Stimulated activated effector memory CD8-positive, alpha-beta T cell treated with anti-CD3 and anti-CD28 coated beads, Interleukin-12 subunit alpha, Interleukin-12 subunit beta, amount 100 ng/mL, for 72 hours (primary cell): ENCODE measurements at regions not wholly inside any gene's neighbourhood (a gene's known extent, or its start where the extent isn't known, plus 50 kb on each side); places are given as distances from the start of the nearest gene placed in this dataset.
A peak's percentile ranks its signal among the peaks of the same experiment; 100 is the strongest.

Experiments used
- ATAC-seq: fragments of 150-1000 bp; cut with Tn5 transposase; 2 replicates; pipeline ENCODE4 v1.10.0; 2021
- DNase-seq, 2 donors: peaks; one replicate each; pipeline ENCODE4 v3.0.0; 2021 to 2022; ENCODE audit warnings: low spot score in 2 of 2
- H3K27ac Mint-ChIP-seq: one replicate; pipeline ENCODE4 v1.8.0; 2022; ENCODE audit warnings: mild to moderate bottlenecking, mixed read lengths
- H3K36me3 Mint-ChIP-seq: one replicate; pipeline ENCODE4 v1.8.0; 2022; ENCODE audit warnings: mild to moderate bottlenecking, mixed read lengths
- H3K4me1 Mint-ChIP-seq: one replicate; pipeline ENCODE4 v1.8.0; 2022; ENCODE audit warnings: mixed read lengths
- H3K4me3 Mint-ChIP-seq: one replicate; pipeline ENCODE4 v1.8.0; 2022; ENCODE audit warnings: mild to moderate bottlenecking, mixed read lengths
- H3K9me3 Mint-ChIP-seq: one replicate; pipeline ENCODE4 v1.8.0; 2022; ENCODE audit warnings: mixed read lengths

- no peak overlapping the region for H3K27ac Mint-ChIP-seq
- no peaks in the 10 kb centered on the region for H3K9me3 Mint-ChIP-seq
- peak; percentile 16 for ATAC-seq
- peaks cover 12% of the 10 kb centered on the region for H3K4me1 Mint-ChIP-seq
- no peaks in the 10 kb centered on the region for H3K36me3 Mint-ChIP-seq
- H3K4me3 Mint-ChIP-seq, result no peak overlapping the region
- no peak for DNase-seq
These were observed 64.2 kb downstream of the LLPH start for GRCh38 chr12:66066137-66066928.

DNA sequence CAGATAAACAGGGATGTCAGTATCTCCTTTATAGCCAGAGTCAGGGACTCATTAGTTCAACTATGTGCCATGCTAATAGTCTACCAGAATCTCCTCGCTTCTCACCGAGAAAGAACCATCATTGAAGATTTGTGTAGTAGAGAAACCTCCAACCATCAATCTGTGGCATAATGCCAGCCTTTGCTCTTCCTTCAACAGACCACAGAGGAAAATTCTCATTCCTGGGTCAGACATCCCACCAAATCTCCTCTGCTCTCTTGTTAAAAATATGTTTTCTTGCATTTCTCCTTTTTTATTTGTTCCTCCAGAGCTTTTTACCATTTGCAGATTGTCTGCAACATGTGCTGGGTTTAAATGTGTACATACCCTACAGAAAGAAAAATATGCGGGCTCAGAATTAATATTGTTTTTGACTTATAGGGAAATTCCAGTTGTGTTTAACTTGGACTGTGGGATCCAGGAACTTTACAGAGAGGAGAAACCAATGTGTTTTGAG is 64.9 kb downstream of the LLPH start:
- Mint-ChIP-seq H3K9me3 (no peaks in the 10 kb centered on the region), H3K4me1 (peaks cover 12% of the 10 kb centered on the region), H3K36me3 (no peaks in the 10 kb centered on the region), H3K27ac (no peak overlapping the region), H3K4me3 (no peak overlapping the region)
- no peak for DNase-seq
- ATAC-seq, result no peak

DNA sequence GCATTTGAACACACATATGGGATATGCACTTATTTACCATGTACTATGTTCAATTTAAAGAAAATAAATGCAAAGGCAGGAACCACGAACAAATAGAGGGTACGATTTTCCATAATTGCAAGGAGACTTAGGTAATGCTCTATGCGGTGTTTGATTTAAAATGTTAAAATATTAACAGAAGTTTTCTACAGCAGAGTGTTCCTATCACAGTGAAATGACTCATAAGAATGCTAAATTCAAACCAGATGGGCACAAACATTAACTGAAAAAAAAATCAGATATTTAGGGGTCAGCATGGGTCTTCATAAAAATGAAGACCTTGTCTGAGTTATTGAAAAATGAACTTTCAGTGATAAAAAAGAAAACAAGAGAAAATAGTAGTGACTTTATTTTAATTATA is 65.4 kb downstream of the LLPH start:
- Mint-ChIP-seq H3K4me3 (no peak overlapping the region), H3K27ac (no peak overlapping the region), H3K4me1 (peaks cover 12% of the 10 kb centered on the region), H3K9me3 (no peaks in the 10 kb centered on the region), H3K36me3 (no peaks in the 10 kb centered on the region)
- no peak for DNase-seq
- ATAC-seq, result no peak

DNA sequence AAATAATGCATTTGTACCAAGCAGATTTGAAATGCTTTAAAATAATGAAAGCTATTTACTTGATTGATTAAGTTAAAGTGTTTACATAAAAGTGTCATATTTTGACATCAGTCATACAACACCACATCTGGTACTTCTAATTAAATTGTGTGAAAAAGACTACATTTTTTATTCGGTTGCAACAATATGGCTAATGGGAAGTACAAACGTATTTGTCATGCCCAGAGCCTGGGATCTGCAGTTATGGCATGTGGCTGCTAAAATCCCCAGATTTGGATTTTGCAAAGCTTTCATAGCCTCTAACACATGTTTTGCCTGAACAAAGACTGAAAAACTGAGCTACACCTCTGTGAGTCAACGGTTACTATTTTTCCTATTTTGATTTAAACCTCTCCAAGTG is 66.6 kb downstream of the LLPH start:
- no peak for DNase-seq
- Mint-ChIP-seq H3K9me3 (no peaks in the 10 kb centered on the region), H3K36me3 (no peaks in the 10 kb centered on the region), H3K4me3 (no peak overlapping the region), H3K4me1 (peaks cover 12% of the 10 kb centered on the region), H3K27ac (no peak overlapping the region)
- ATAC-seq, result no peak

DNA sequence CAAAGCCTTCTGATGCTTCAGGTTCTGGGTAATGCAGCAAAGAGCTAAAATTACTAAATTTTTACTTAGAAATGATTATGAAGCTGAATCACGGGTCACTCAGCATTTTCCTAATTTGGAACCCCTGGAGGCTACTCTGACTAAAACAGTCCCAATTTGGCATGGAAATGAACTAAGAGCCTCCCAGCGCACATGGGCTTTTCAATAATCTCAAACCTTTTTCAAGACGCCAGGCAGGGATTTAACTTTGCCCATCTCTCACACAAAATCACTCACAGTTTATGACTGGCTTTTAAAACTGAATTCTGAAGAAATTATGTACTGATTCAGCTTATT is 68.3 kb downstream of the LLPH start:
- ATAC-seq (no peak), DNase-seq (no peak)
- Mint-ChIP-seq H3K4me1 (peaks cover 12% of the 10 kb centered on the region), H3K9me3 (no peaks in the 10 kb centered on the region), H3K27ac (no peak overlapping the region), H3K4me3 (no peak overlapping the region), H3K36me3 (no peaks in the 10 kb centered on the region)

- Mint-ChIP-seq H3K4me3 (no peak overlapping the region), H3K36me3 (no peaks in the 10 kb centered on the region), H3K27ac (no peak overlapping the region), H3K9me3 (no peaks in the 10 kb centered on the region), H3K4me1 (peaks cover 8% of the 10 kb centered on the region)
- no peak for ATAC-seq
- DNase-seq, result no peak
These were observed 68.8 kb downstream of the LLPH start for GRCh38 chr12:66061557-66062289.

GRCh38 chr12:66061076-66061475 is 69.5 kb downstream of the LLPH start:
- no peak for DNase-seq
- no peak overlapping the region for H3K4me3 Mint-ChIP-seq
- H3K27ac Mint-ChIP-seq, result no peak overlapping the region
- H3K9me3 Mint-ChIP-seq, result no peaks in the 10 kb centered on the region
- H3K4me1 Mint-ChIP-seq, result peaks cover 2% of the 10 kb centered on the region
- ATAC-seq, result no peak
- no peaks in the 10 kb centered on the region for H3K36me3 Mint-ChIP-seq

GRCh38 chr12:66060163-66060907 is 70.2 kb downstream of the LLPH start:
- no peak for ATAC-seq
- no peaks in the 10 kb centered on the region for H3K9me3 Mint-ChIP-seq
- H3K4me1 Mint-ChIP-seq, result no peaks in the 10 kb centered on the region
- no peak overlapping the region for H3K4me3 Mint-ChIP-seq
- H3K36me3 Mint-ChIP-seq, result no peaks in the 10 kb centered on the region
- DNase-seq, result no peak
- no peak overlapping the region for H3K27ac Mint-ChIP-seq

- Mint-ChIP-seq H3K4me3 (no peak overlapping the region), H3K36me3 (no peaks in the 10 kb centered on the region), H3K27ac (no peak overlapping the region), H3K4me1 (no peaks in the 10 kb centered on the region), H3K9me3 (no peaks in the 10 kb centered on the region)
- ATAC-seq (no peak), DNase-seq (no peak)
These were observed 70.9 kb downstream of the LLPH start for GRCh38 chr12:66059666-66060065.

- no peak for DNase-seq
- Mint-ChIP-seq H3K36me3 (no peaks in the 10 kb centered on the region), H3K4me1 (no peaks in the 10 kb centered on the region), H3K4me3 (no peak overlapping the region), H3K9me3 (no peaks in the 10 kb centered on the region), H3K27ac (no peak overlapping the region)
- no peak for ATAC-seq
These were observed 72.0 kb downstream of the LLPH start for GRCh38 chr12:66058554-66058953.

GRCh38 chr12:66055837-66056319 is 74.7 kb downstream of the LLPH start:
- ATAC-seq (no peak), DNase-seq (no peak)
- Mint-ChIP-seq H3K36me3 (no peaks in the 10 kb centered on the region), H3K9me3 (no peaks in the 10 kb centered on the region), H3K4me3 (no peak overlapping the region), H3K27ac (no peak overlapping the region), H3K4me1 (no peaks in the 10 kb centered on the region)

DNA sequence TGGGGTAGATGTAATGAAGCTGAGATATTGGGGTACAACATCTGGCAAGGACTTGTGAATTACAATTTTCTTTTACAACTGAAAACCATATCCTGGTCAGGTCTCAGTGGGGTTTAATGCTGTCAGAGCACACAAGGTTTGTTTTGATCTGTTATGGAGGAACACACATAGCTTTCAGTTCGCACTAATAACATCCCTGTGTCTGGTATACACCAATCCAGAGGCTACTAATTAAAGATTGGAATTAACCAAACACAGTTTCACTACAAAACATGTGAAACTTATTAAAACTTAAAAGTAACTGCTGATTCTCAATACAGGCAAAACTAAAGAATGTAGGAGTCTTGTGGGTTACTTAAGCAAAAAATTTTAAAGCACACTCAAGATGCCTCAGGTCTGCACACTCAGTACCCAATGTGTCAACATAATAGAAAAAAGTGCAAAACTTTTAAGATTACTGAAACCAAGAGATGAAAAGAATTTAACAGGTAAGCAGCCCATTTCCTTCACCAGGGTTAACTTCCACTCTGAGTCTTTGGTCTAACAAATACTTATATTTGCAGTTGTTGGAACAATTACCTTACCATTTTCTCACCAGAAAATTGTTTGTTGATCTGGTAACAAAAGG is 77.4 kb downstream of the LLPH start:
- H3K27ac Mint-ChIP-seq, result no peak overlapping the region
- no peak overlapping the region for H3K4me3 Mint-ChIP-seq
- no peaks in the 10 kb centered on the region for H3K4me1 Mint-ChIP-seq
- H3K36me3 Mint-ChIP-seq, result no peaks in the 10 kb centered on the region
- no peaks in the 10 kb centered on the region for H3K9me3 Mint-ChIP-seq
- ATAC-seq (no peak), DNase-seq (no peak)

DNA sequence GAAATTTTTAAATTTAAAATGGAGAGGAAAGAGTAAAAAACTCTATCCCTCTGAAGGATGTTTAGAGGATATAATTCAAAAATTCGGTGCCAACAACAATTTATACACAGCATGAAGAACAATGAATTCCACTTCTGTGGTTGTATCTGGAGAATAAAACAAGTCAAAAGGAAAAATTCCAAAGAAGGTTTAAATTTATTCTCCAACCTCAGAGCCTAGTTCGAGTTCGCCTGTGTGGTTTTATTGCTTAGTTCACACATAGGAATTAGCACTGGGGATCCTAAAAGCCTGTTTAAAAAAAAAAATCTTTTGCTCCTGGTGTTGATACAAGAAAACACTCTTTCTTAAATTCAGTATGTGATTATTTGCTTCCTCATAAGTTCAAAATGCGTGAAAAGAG is 79.2 kb downstream of the LLPH start:
- no peaks in the 10 kb centered on the region for H3K36me3 Mint-ChIP-seq
- DNase-seq, result no peak
- no peak for ATAC-seq
- H3K4me3 Mint-ChIP-seq, result no peak overlapping the region
- no peaks in the 10 kb centered on the region for H3K9me3 Mint-ChIP-seq
- H3K27ac Mint-ChIP-seq, result no peak overlapping the region
- H3K4me1 Mint-ChIP-seq, result no peaks in the 10 kb centered on the region

DNA sequence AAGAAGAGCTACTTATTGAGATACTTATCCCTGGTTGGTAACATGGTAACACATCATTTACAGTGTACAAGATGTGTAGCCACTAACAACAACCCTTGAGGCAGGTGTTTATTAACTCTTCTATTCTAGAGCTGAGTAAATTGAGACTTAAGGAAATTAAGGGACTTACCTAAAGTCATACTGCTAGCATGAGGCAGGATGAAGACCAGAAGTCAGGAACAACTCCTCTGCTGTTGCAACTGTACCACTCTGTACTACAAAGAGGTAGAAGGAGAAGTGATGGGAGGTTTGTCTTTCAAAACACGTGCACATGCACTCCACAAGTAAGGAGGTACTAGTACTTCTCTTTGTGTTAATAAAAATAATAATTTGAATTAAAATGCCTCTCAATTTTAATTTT is 79.9 kb downstream of the LLPH start:
- no peak overlapping the region for H3K27ac Mint-ChIP-seq
- DNase-seq, result no peak
- H3K36me3 Mint-ChIP-seq, result no peaks in the 10 kb centered on the region
- H3K9me3 Mint-ChIP-seq, result no peaks in the 10 kb centered on the region
- H3K4me3 Mint-ChIP-seq, result no peak overlapping the region
- ATAC-seq, result no peak
- H3K4me1 Mint-ChIP-seq, result no peaks in the 10 kb centered on the region

DNA sequence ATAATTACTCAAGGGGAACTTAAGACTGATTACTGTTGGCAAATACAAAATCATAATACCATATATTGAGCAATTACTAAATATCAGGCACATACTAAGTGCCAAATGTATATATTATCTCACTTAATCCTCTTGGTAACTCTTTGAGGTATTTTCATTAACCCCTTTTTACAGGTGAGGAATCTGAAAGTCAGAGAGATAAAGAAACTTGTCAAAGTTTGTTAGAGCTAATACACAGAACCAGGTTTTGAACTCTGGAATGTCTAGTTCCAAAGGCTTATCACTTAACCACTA is 80.3 kb downstream of the LLPH start:
- H3K36me3 Mint-ChIP-seq, result no peaks in the 10 kb centered on the region
- no peak for DNase-seq
- no peak for ATAC-seq
- no peak overlapping the region for H3K27ac Mint-ChIP-seq
- no peaks in the 10 kb centered on the region for H3K4me1 Mint-ChIP-seq
- H3K9me3 Mint-ChIP-seq, result no peaks in the 10 kb centered on the region
- H3K4me3 Mint-ChIP-seq, result no peak overlapping the region
